Tibial nerve (tissue), 4 donors: ENCODE measurements at regions not wholly inside any gene's neighbourhood (a gene's known extent, or its start where the extent isn't known, plus 50 kb on each side); places are given as distances from the start of the nearest gene placed in this dataset.

Experiments used
- DNase-seq, 2 donors: peaks; one replicate each; pipeline ENCODE4 v3.0.0-alpha.2; 2019; ENCODE audit warnings: low spot score in 2 of 2
- H3K27ac ChIP-seq, 4 donors: fragments of 200-600 bp; sonication (generic) in 3 of 4; one replicate each; pipeline ENCODE4 v1.5.1; 2017 to 2019; ENCODE audit warnings: mild to moderate bottlenecking in 1 of 4
- H3K27me3 ChIP-seq, 2 donors: fragments of 200-600 bp; sonication (generic) in 1 of 2; one replicate each; pipeline versions ENCODE4 v1.5.1 to v1.6.0; 2017 to 2019
- H3K36me3 ChIP-seq, 3 donors: fragments of 200-600 bp; sonication (generic); one replicate each; pipeline ENCODE4 v1.5.1; 2018 to 2019
- H3K4me1 ChIP-seq, 4 donors: fragments of 200-600 bp; sonication (generic) in 3 of 4; one replicate each; pipeline ENCODE4 v1.5.1; 2017 to 2019
- H3K4me3 ChIP-seq, 4 donors: fragments of 200-600 bp; sonication (generic) in 3 of 4; one replicate each; pipeline ENCODE4 v1.5.1; 2017 to 2019; ENCODE audit warnings: mild to moderate bottlenecking in 1 of 4, moderate library complexity in 1 of 4
- H3K9me3 ChIP-seq, 4 donors: fragments of 200-600 bp; sonication (generic) in 3 of 4; one replicate each; pipeline ENCODE4 v1.5.1; 2017 to 2019
- EP300 ChIP-seq, 2 donors: sonication (generic); formaldehyde crosslinking; IDR thresholded peaks; one replicate each; pipeline ENCODE4 v1.6.1; 2017; ENCODE audit warnings: antibody characterized with exemption in 2 of 2, mild to moderate bottlenecking in 1 of 2
- POLR2A ChIP-seq, 2 donors: fragments of 450-650 bp; IDR thresholded peaks; one replicate each; pipeline ENCODE4 v1.6.1; 2017; ENCODE audit warnings: antibody characterized with exemption in 2 of 2, mild to moderate bottlenecking in 2 of 2, moderate library complexity in 2 of 2
- WGBS, 2 donors: methylation state at CpG; one replicate each; pipeline ENCODE4 v1.1.5; 2018; 5-methylcytosine and 5-hydroxymethylcytosine counted together
- TF ChIP-seq, protein P1 (sequence below), 5 experiments: fragments of 200-600 bp in 3 of 5; fragments of 450-650 bp in 2 of 5; sonication (generic) in 3 of 5; IDR thresholded peaks; one replicate each; pipeline ENCODE4 v1.5.1; 2016 to 2019; ENCODE audit warnings: antibody characterized with exemption in 5 of 5, mild to moderate bottlenecking in 3 of 5, moderate library complexity in 2 of 5

DNA sequence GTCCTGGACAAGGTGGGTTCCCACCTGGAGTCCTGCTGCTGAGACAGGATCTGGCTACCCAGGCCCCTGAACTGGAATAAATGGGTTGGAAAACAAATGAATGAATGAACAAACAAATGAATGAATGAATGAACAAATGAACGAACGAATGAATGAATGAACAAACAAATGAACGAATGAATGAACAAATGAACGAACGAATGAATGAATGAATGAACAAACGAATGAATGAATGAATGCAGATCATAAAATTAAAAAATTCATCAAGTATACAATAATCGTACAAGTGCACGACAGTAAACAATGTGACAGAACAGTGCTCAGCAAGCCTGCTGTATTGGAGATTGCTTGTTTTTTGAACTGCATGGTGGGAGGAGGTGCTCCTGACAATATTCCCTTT, 2097.1 kb downstream of the MAT2B start:
- 73% methylated on average over 8 of the region's 8 CpGs for WGBS, 2 donors
- DNase-seq, result no peak
- Histone ChIP-seq H3K36me3 (no peaks in the 10 kb centered on the region), H3K27ac (no peak overlapping the region), H3K27me3 (no peaks in the 10 kb centered on the region), H3K9me3 (no peaks in the 10 kb centered on the region), H3K4me3 (no peak overlapping the region), H3K4me1 (no peaks in the 10 kb centered on the region)
- TF ChIP-seq EP300 (IDR thresholded peaks at IDR 0.05) (no peak), POLR2A (IDR thresholded peaks at IDR 0.05) (no peak)
- TF ChIP-seq, protein P1, sequence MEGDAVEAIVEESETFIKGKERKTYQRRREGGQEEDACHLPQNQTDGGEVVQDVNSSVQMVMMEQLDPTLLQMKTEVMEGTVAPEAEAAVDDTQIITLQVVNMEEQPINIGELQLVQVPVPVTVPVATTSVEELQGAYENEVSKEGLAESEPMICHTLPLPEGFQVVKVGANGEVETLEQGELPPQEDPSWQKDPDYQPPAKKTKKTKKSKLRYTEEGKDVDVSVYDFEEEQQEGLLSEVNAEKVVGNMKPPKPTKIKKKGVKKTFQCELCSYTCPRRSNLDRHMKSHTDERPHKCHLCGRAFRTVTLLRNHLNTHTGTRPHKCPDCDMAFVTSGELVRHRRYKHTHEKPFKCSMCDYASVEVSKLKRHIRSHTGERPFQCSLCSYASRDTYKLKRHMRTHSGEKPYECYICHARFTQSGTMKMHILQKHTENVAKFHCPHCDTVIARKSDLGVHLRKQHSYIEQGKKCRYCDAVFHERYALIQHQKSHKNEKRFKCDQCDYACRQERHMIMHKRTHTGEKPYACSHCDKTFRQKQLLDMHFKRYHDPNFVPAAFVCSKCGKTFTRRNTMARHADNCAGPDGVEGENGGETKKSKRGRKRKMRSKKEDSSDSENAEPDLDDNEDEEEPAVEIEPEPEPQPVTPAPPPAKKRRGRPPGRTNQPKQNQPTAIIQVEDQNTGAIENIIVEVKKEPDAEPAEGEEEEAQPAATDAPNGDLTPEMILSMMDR (IDR thresholded peaks at IDR 0.05), result no peak

DNA sequence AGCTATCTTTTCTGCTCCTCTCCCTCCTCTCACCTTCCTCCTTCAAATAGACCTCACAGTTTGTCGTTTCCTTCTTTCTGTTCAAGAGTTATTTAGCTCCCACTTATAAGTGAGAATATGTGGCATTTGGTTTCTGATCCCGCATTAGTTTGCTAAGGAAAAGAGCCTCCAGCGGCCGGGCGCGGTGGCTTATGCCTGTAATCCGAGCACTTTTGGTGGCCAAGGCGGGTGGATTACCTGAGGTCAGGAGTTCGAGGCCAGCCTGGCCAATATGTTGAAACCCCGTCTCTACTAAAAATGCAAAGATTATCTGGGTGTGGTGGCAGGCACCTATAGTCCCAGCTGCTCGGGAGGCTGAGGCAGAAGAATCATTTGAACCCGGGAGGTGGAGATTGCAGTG, 2101.6 kb downstream of the MAT2B start:
- Histone ChIP-seq H3K4me1 (no peaks in the 10 kb centered on the region), H3K36me3 (no peaks in the 10 kb centered on the region), H3K27ac (no peak overlapping the region), H3K9me3 (no peaks in the 10 kb centered on the region), H3K4me3 (no peak overlapping the region), H3K27me3 (no peaks in the 10 kb centered on the region)
- 86 to 95% methylated on average over 12 of the region's 12 CpGs for WGBS, 2 donors
- TF ChIP-seq POLR2A (IDR thresholded peaks at IDR 0.05) (no peak), EP300 (IDR thresholded peaks at IDR 0.05) (no peak)
- TF ChIP-seq, protein P1 (IDR thresholded peaks at IDR 0.05), result no peak
- no peak for DNase-seq

DNA sequence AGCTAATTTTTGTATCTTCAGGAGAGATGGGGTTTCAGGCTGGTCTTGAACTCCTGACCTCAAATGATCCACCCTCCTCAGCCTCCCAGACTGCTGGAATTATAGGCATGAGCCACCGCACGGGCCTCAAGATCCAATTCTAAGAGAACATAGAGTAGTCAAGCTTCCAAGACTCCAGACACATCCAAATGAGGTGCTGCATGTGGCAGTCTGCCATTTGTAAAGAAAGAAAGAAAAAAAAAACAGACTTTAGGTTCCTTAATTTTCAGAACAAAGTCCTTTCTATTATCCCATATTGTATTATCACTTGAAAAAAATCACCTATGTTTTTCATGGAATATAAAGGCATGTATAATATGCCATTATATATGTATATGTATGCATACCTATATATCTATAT, 2104.5 kb downstream of the MAT2B start:
- Histone ChIP-seq H3K36me3 (no peaks in the 10 kb centered on the region), H3K27ac (no peak overlapping the region), H3K27me3 (no peaks in the 10 kb centered on the region), H3K4me1 (no peaks in the 10 kb centered on the region), H3K9me3 (peaks cover 0 to 6% (median 0%) of the 10 kb centered on the region in 4 donors), H3K4me3 (no peak overlapping the region)
- TF ChIP-seq, protein P1 (IDR thresholded peaks at IDR 0.05), result no peak
- TF ChIP-seq EP300 (IDR thresholded peaks at IDR 0.05) (no peak), POLR2A (IDR thresholded peaks at IDR 0.05) (no peak)
- WGBS, 2 donors, result 68 to 83% methylated on average over 2 of the region's 2 CpGs
- no peak for DNase-seq

DNA sequence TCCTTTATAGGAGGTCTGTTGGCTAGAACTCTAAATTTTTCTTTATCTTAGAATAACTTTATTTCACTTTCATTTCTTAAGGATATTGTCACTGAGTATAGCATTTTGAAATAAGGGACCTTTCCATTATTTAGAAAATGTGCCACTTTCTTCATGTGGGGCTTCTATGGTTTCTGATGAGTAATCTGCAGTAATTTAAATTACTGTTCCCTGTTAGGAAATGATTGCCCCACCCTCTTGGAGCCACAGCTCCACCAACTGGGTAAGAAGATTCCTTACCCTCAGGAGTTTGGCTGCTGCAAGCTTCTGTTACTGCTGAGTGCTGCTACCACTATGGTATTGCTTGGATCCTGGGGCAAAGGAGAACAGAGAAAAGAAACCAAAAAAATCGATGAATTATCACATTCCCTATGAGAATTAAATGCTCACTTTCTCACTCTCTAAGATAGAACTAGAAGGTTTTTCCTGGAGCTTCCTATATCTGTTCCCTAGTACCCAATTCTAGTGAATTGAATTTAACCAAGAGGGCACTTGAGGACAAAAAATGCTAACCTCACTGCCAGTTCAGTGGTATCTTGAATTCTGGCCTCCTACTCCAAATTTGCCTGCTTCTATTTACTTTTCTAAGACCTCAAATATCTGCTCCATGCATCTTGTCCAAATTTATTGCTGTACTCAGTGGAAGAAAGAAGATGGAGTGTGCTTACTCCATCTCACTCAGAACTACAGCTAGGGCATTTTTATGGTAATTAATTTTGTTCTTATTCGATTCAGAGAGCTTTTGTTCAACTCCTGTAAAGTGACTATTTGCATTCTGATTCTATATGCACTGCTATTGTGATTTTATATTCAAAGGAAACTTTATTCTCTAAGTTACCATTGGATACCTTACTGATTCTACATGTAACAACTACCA, 2111.3 kb downstream of the MAT2B start:
- Histone ChIP-seq H3K4me3 (no peak overlapping the region), H3K27me3 (no peaks in the 10 kb centered on the region), H3K27ac (no peak overlapping the region), H3K4me1 (no peaks in the 10 kb centered on the region), H3K9me3 (peaks cover 0 to 6% (median 0%) of the 10 kb centered on the region in 4 donors), H3K36me3 (no peaks in the 10 kb centered on the region)
- TF ChIP-seq, protein P1 (IDR thresholded peaks at IDR 0.05), result no peak
- TF ChIP-seq POLR2A (IDR thresholded peaks at IDR 0.05) (no peak), EP300 (IDR thresholded peaks at IDR 0.05) (no peak)
- DNase-seq, result no peak
- 41 to 52% methylated on average over 2 of the region's 2 CpGs for WGBS, 2 donors

DNA sequence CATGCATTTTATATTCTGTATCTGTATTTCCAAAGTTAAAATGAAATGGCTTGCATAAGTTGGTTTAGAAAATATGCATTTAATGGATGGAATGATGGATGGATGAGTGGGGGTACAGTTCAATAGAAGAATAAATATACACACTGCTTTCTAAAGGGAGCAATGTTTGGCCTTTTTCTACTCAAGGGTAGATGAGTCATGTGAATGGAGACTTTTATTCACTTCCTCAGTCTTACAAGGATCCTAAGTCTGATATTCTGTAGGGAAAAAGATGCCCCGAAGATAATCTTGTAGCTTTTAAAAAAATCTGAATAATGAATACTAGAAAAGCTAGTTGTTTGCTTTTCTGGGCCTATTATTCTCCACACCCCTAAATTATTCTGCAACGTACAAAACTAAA, 2112.1 kb downstream of the MAT2B start:
- 38 to 39% methylated on average over 2 of the region's 2 CpGs for WGBS, 2 donors
- no peak overlapping the region for H3K27ac ChIP-seq
- H3K4me1 ChIP-seq, result no peaks in the 10 kb centered on the region
- no peaks in the 10 kb centered on the region for H3K36me3 ChIP-seq
- H3K4me3 ChIP-seq, result no peak overlapping the region
- DNase-seq, result no peak
- peaks cover 0 to 6% (median 0%) of the 10 kb centered on the region in 4 donors for H3K9me3 ChIP-seq
- H3K27me3 ChIP-seq, result no peaks in the 10 kb centered on the region
- TF ChIP-seq POLR2A (IDR thresholded peaks at IDR 0.05), result no peak
